H54 (cell line): ENCODE measurements at regions not wholly inside any gene's neighbourhood (a gene's known extent, or its start where the extent isn't known, plus 50 kb on each side); places are given as distances from the start of the nearest gene placed in this dataset.
"Not testable (repeated sequence)": the region's sequence is repeated elsewhere in the genome, so short reads cannot be mapped to it uniquely, and the experiment has no call there.

Experiments used
- DNase-seq: peaks from one replicate; pipeline ENCODE4 v3.0.0; 2011; ENCODE audit warnings: low spot score, mixed read lengths; ENCODE audit not compliant: insufficient read length
- FAIRE-seq: peaks from 3 replicates; lab custom pipeline; 2011; peaks lifted over from hg19 to GRCh38; lab: Jason Lieb, UNC
- POLR2A ChIP-seq: IDR thresholded peaks from 2 replicates; pipeline ENCODE4 v1.6.1; 2011; ENCODE audit warnings: low read depth, mild to moderate bottlenecking, low read length

DNA sequence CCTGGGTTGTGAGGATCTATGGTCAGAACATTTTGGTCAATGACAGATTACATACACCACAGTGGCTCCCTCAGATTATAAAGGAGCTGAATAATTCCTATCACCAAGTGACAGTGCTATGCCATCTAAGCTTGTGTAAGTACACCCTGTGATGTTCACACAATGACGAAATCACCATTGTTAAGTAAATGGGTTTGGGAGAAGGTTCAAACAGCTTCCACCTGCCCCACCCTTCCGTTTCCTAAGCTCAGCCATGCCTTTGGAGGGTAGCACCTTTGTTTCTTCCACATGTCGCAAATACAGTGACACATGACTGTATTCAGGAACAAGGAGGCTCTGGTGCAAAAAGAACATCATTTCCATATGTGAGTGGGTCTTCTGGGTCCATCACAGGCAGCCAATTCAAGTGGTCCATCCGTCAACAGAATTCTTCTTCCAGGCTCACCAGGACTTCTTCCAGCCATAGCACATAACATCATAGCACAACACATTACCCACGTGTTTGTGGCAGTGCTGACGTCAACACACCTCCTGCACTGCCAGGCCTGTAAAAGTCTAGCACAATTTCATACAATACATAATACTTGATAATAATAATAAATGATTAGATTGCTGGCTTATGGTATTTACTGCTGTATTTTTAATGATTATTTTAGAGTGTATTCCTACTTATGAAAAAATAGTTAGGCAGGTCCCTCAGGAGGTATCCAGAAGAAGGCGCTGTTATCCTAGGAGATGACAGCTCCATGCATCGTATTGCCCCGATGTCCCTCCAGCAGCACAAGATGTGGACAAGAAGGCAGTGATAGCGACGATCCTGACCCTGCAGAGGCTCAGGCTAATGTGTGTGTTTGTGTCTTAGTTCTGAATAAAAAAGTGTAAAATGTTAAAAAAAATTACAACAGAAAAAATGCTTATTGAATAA, 264.8 kb downstream of the ANAPC1 start:
- no peak for FAIRE-seq
- DNase-seq, result no peak
- TF ChIP-seq POLR2A, result no peak

DNA sequence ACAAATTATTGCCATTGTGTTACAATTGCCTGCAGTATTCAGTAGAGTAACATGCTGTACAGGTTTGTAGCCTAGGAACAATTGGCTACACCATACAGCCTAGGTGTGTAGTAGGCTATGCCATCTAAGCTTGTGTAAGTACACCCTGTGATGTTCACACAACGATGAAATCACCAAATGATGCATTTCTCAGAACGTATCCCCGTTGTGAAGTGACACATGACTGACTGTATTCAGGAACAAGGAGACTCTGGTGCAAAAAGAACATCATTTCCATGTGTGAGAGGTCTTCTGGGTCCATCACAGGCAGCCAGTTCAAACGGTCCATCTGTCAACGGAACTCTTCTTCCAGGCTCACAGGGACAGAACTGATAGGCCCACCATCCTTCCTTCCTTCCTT, 263.7 kb downstream of the ANAPC1 start:
- no peak for FAIRE-seq
- no peak for TF ChIP-seq POLR2A

DNA sequence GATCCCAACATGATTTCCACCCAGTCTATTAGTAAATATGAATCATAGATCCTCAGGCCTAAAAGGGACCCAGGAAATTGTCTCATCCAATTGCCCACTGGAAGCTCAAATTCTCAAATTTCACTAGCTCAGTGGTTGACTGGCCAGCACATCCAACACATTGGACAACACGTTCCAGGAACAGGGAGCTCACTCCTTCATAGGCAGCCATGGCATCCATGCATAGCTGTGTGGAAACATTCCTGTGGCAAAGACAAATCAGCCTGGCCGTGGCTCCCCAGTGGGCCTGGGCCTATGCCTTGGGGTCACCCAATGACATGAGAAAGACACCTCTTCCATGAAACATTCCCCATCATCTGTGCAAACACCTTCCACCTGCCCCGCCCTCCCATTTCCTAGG, 261.1 kb downstream of the ANAPC1 start:
- FAIRE-seq, result peak; percentile 27
- DNase-seq, result no peak
- no peak for TF ChIP-seq POLR2A

More for the DNA sequence above, 263.7 kb downstream of the ANAPC1 start:
- no peak for DNase-seq

DNA sequence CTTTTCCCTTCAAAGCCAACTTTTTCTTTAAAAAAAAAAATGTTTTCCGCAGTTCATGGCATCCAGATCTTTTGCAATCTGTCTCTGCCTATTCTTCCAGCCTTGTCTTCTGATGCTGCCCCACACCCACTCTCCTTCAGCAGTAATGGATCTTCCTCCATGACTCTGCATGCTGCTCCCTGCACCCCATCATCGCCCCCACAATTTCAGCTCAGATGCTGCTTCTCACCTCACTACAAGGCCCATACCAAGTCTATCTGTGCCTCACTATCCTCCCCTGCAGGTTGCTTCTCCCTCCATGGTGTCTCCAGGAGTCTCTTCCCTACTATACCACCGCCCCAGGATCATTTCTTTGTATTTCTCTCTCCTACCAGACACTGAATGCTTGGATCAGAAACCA, 260.6 kb downstream of the ANAPC1 start:
- no peak for TF ChIP-seq POLR2A
- DNase-seq, result no peak
- FAIRE-seq, result no peak

DNA sequence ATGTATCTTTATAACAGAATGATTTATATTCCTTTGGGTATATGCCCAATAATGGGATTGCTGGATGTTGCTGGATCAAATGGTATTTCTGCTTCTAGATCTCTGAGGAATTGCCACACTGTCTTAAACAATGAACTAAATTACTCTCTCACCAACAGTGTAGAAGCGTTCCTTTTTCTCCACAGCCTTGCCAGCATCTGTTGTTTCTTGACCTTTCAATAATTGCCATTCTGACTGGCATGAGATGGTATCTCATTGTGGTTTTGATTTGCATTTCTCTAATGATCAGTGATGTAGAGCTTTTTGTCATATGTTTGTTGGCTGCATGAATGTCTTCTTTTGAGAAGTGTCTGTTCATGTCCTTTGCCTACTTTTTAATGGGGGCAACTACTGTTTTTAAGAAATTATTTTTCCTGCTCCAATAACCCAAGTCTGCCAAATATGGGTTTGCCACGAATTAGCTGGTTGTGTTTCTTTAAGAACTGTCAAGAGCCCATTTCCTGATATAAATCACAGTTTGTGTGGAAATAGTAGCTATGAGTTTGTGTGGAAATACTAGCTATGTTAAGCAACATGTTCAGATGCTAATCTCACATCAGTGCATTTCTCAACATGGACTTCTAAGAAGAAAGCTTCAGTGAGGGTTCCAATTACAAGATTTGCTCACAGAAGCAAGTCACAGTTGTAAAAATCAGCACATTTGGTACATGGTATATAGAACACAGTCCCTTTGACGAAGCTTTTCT, 259.4 kb downstream of the ANAPC1 start:
- no peak for DNase-seq
- TF ChIP-seq POLR2A, result no peak
- peak; percentile 15 for FAIRE-seq

DNA sequence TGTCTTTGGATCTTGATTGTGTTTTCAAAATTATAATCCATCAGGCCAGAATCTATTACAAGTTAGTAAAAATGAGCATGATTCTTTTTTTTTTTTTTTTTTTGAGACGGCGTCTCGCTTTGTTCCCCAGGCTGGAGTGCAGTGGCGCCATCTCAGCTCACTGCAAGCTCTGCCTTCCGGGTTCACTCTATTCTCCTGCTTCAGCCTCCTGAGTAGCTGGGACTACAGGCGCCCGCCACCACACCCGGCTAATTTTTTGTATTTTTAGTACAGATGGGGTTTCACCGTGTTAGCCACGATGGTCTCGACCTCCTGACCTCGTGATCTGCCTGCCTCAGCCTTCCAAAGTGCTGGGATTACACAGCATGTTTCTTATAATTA, 258.8 kb downstream of the ANAPC1 start:
- FAIRE-seq, DNase-seq: not testable (repeated sequence)

DNA sequence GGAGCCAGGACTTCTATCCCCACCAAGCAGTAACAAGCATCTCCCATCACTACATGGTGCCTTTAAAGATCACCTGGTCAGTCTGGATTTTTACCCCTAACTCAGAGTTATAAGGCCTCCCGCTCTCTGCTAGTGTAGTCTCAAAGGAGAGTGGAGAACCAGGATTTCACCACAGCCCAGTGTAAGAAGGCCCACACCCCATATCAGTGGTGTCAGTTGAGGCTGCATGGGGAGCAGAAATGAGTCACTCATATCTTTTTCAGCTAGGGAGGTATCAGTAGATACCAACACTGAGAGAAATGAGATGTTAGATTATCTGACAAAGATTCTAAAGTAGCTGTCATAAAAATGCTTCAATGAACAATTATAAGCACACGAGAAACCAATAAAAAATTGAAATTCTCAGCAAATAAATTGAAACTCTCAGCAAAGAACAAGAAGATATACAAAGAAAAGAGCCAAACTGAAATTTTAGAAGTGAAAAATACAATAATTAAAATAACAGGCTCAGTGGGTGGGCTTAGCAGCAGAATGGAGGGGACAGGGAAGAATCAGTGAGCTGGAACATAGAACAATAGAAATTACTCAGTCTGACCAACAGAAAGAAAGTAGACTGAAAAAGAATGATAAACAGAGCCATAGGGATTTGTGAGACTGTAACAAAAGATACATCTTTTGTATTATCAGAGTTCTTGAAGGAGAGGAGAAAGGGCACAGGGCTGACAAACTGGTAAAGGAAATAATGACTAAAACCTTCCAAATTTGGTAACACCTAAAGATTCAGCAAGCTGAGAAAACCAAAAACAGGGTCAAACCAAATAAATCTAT, 257.7 kb downstream of the ANAPC1 start:
- FAIRE-seq, result peak; percentile 60
- DNase-seq, result no peak
- no peak for TF ChIP-seq POLR2A

DNA sequence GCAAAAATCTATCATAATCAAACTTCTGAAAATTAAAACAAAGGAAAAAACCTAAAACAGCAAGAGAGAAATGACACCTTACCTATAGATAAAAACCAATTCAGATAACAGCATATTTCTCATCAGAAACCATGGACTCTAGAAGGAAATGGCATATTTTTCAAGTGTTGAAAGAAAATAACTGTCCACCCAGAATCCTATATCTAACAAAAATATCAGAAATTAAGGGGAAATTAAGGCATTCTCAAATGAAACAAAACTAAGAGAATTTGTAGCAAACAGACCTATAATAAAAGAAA, 257.2 kb downstream of the ANAPC1 start:
- FAIRE-seq (no peak), DNase-seq (no peak)
- no peak for TF ChIP-seq POLR2A

DNA sequence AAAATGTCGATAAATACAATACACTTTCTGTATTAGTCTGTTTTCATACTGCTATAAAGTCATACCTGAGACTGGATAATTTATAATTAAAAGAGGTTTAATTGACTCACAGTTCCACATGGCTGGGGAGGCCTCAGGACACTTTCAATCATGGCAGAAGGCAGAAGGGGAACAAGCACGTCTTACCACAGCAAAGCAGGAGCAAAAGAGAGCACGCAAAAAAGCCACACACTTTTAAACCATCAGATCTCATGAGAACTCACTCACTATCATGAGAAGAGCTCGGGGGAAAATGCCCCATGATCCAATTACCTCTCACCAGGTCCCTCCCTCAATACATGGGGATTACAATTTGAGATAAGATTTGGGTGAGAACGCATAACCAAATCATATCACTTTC, 256.7 kb downstream of the ANAPC1 start:
- no peak for FAIRE-seq
- DNase-seq, result no peak
- TF ChIP-seq POLR2A, result no peak

DNA sequence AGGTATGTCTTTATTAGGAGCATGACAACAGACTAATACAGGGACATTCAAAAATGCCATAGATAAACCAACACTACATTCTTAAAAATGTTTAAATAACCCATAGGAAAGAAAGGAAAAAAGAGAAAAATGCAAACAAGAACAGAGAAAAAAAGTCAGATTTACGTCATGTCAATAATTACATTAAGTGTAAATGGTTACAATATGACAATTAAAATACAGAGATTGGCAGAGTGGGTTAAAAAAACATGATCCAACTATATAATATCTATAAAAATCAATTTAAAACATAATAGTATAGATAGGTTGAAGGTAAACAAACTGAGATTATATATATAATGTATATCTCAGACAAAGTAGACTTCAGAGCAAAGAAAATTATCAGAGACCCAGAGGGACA, 255.8 kb downstream of the ANAPC1 start:
- DNase-seq (no peak), FAIRE-seq (no peak)
- TF ChIP-seq POLR2A, result no peak

DNA sequence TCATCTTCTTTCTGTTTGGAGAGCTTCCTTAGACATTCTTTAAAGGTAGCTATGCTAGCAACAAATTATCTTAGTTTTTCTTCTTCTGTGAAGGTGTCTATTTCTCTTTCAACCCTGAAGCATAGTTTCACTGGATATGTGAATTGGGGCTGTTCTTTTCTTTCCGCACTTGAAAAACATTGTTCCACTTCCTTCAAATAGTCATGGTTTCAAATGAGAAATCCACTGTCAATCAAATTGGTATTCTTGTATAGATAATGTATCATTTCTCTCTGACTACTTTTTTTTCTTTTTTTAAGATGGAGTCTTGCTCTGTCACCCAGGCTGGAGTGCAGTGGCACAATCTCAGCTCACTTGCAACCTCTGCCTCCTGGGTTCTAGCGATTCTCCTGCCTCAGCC, 254.0 kb downstream of the ANAPC1 start:
- FAIRE-seq (no peak), DNase-seq (no peak)
- TF ChIP-seq POLR2A, result no peak

DNA sequence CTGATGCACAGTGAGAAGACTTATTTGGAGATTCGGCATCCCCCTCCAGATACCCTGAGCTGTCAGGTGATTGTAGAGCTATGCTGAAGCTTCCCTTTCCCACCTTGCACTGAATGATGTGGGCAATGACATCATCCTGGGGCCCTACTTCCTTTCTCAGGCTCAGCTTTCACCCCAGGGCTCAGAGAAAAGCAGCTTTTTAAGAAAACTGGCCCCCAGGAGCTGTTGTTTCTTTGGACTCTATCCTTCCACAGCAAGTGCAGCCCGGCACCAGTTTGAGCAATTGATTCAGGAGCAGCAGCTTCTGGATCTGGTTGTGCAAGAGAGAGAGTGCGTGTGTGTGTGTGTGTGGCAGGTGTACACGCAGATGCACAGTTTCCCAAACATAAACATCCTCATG, 251.3 kb downstream of the ANAPC1 start:
- TF ChIP-seq POLR2A, result no peak
- no peak for DNase-seq
- FAIRE-seq, result no peak

DNA sequence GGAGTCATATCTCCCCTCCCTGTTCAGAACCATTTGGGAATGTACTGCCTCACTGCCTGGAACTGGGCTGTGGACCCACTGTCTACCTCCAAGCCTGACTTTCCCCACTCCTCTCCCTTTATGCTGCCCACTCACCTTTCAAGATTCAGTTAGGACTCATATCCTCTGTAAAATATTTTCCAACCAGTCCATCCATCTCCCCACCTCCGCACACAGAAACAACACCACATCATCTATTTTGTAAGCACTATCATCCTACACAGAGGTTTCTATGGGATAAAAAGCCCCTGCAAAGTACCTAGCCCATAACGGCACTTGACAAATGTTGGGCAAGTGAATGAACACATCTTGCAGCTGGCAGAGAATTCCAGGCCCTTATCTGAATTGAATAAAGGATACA, 250.8 kb downstream of the ANAPC1 start:
- no peak for FAIRE-seq

DNA sequence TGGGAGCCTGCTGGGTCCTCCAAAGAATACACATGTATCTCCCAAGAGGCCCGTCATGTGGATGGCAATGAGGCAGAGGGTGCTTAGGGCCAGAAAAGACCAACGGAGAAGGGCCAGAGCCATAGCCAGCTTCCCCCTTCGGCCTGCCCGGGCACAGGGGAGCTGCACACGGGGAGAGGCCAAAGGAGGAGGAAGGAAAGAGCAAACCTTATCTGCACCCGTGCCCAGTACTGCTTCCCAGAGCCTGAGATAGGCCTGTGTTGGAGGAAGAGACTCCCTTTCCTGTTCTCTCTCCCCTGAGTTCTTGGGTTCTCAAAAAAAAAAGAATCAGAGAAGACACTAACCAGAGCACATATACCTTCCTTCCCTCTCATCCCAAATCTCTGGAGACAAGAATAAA, 250.3 kb downstream of the ANAPC1 start:
- no peak for FAIRE-seq
- DNase-seq, result no peak
- no peak for TF ChIP-seq POLR2A

More for the DNA sequence above, 250.8 kb downstream of the ANAPC1 start:
- DNase-seq, result no peak
- TF ChIP-seq POLR2A, result no peak
